ENCODE measurements at regions not wholly inside any gene's neighbourhood (a gene's known extent, or its start where the extent isn't known, plus 50 kb on each side); places are given as distances from the start of the nearest gene placed in this dataset.

DNA sequence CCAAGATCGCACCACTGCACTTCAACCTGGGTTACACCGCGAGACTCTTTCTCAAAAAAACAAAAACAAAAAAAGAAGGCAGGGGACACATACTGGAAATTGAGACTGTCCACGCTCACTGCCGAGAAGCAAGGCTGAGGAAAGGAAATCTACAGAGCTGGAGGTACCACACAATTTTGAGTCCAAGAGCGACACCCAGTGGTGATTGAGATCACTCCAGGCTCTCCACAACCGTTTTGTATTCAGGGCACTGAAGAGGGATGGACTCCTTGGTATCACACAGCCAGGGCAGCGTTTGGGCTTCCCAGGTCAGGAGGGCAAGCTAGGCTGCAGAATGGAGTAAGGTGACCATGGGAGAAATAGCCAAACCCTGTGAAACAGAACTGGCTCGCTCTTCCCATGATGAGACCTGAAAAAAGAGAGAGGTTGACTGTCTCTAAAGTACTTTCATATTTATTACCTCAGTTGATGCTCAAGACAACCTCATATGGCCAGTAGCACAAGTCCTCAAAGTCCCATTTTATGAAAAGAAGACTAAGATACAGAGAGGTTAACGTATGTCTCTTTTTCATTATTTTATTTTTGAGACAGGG, 74.5 kb upstream of the YPEL5 start:
- no peaks in the 10 kb centered on the region for H3K9me2 ChIP-seq (ENCODE audit: insufficient read depth)
- no peak overlapping the region for H3K4me3 Mint-ChIP-seq
- H3K27ac Mint-ChIP-seq: no peak overlapping the region

DNA sequence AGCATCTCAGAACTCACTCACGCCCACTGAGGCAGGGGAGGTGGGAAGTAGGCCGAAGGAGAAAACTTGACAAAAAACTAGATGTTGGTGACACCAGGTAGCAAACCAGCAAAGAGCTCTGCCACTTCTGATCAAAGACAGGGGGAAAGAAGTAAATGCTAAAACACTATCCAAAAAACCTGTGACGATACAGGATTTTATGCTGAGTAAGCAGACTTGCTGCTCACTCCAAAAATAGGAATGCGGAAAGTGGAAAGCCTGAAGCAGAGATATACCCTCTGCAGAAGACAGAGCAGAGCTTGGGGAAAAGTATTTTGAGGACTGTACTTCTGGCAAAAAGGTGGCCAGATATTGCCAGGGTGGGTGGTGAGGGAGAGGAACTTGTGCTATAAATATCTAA, 73.3 kb upstream of the YPEL5 start:
- H3K27ac Mint-ChIP-seq: no peak overlapping the region

More for the DNA sequence above, 74.5 kb upstream of the YPEL5 start:
- Histone ChIP-seq H3K79me2 (replicated peaks; ENCODE audit: insufficient read depth) (no peaks in the 10 kb centered on the region), H3K27me3 (ENCODE audit: insufficient read depth) (no peaks in the 10 kb centered on the region), H4K20me1 (replicated peaks; ENCODE audit: insufficient read depth) (no peaks in the 10 kb centered on the region), H3K4me1 (ENCODE audit: insufficient read depth) (peaks cover 11% of the 10 kb centered on the region), H3K36me3 (ENCODE audit: insufficient read depth) (no peaks in the 10 kb centered on the region), H2AFZ (peak overlapping the region; percentile 64; the same call in 1 of the 2 replicates), H3K27ac (ENCODE audit: low read depth) (no peak overlapping the region), H3F3A (replicated peaks; ENCODE audit: low read depth) (no peaks in the 10 kb centered on the region), H3K4me2 (no peak overlapping the region), H3K4me3 (no peak overlapping the region)
- peak; percentile 84 to 98 for TF ChIP-seq CTCF (conservative IDR thresholded peaks at IDR 0.05; ENCODE audit: low read depth in 2 of 2)
- TF ChIP-seq ZNF114 (CRISPR knock-in tag; IDR thresholded peaks at IDR 0.05): no peak
- DNase-seq (ENCODE audit: low spot score): peak; percentile 89
- Mint-ChIP-seq H3K4me1 (peaks cover 13% of the 10 kb centered on the region), H3K36me3 (ENCODE audit: low read depth) (no peaks in the 10 kb centered on the region), H3K9me3 (no peaks in the 10 kb centered on the region; the same call in 2 of the 3 replicates), H3K27me3 (ENCODE audit: insufficient read depth, low read depth, poor library complexity) (peaks cover 5% of the 10 kb centered on the region)
- ATAC-seq: peak; percentile 100

More for the DNA sequence above, 73.3 kb upstream of the YPEL5 start:
- no peaks in the 10 kb centered on the region for H3F3A ChIP-seq (replicated peaks; ENCODE audit: low read depth)
- no peak overlapping the region for H3K27ac ChIP-seq (ENCODE audit: low read depth)
- Mint-ChIP-seq H3K9me3 (no peaks in the 10 kb centered on the region; the same call in 2 of the 3 replicates), H3K4me1 (peaks cover 13% of the 10 kb centered on the region), H3K36me3 (ENCODE audit: low read depth) (no peaks in the 10 kb centered on the region), H3K4me3 (no peak overlapping the region), H3K27me3 (ENCODE audit: insufficient read depth, low read depth, poor library complexity) (peaks cover 5% of the 10 kb centered on the region)
- TF ChIP-seq, protein P1, sequence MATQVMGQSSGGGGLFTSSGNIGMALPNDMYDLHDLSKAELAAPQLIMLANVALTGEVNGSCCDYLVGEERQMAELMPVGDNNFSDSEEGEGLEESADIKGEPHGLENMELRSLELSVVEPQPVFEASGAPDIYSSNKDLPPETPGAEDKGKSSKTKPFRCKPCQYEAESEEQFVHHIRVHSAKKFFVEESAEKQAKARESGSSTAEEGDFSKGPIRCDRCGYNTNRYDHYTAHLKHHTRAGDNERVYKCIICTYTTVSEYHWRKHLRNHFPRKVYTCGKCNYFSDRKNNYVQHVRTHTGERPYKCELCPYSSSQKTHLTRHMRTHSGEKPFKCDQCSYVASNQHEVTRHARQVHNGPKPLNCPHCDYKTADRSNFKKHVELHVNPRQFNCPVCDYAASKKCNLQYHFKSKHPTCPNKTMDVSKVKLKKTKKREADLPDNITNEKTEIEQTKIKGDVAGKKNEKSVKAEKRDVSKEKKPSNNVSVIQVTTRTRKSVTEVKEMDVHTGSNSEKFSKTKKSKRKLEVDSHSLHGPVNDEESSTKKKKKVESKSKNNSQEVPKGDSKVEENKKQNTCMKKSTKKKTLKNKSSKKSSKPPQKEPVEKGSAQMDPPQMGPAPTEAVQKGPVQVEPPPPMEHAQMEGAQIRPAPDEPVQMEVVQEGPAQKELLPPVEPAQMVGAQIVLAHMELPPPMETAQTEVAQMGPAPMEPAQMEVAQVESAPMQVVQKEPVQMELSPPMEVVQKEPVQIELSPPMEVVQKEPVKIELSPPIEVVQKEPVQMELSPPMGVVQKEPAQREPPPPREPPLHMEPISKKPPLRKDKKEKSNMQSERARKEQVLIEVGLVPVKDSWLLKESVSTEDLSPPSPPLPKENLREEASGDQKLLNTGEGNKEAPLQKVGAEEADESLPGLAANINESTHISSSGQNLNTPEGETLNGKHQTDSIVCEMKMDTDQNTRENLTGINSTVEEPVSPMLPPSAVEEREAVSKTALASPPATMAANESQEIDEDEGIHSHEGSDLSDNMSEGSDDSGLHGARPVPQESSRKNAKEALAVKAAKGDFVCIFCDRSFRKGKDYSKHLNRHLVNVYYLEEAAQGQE (IDR thresholded peaks at IDR 0.05; ENCODE audit: unreplicated experiment): no peak
- ATAC-seq (no peak), DNase-seq (ENCODE audit: low spot score) (no peak)
- no peak overlapping the region for H3K4me3 ChIP-seq
- peaks cover 11% of the 10 kb centered on the region for H3K4me1 ChIP-seq (ENCODE audit: insufficient read depth)
- H3K9me2 ChIP-seq (ENCODE audit: insufficient read depth): no peaks in the 10 kb centered on the region
- H2AFZ ChIP-seq: no peak overlapping the region
- no peak overlapping the region for H3K4me2 ChIP-seq
- no peaks in the 10 kb centered on the region for H3K79me2 ChIP-seq (replicated peaks; ENCODE audit: insufficient read depth)
- no peaks in the 10 kb centered on the region for H3K27me3 ChIP-seq (ENCODE audit: insufficient read depth)
- no peaks in the 10 kb centered on the region for H4K20me1 ChIP-seq (replicated peaks; ENCODE audit: insufficient read depth)
- no peaks in the 10 kb centered on the region for H3K36me3 ChIP-seq (ENCODE audit: insufficient read depth)

All from GM23338 (cell line).